Endothelial cell of umbilical vein (primary cell): ENCODE measurements at regions not wholly inside any gene's neighbourhood (a gene's known extent, or its start where the extent isn't known, plus 50 kb on each side); places are given as distances from the start of the nearest gene placed in this dataset.

ENCODE experiments used
- BruUV-seq: library from RNA; stranded (reverse); fragments of 400-500 nt; replicated peaks from 2 replicates; lab custom pipeline; 2021; lab: Mats Ljungman, UMichigan
- CTCF ChIA-PET: fragments of 300-600, 350-600 bp; sonication (Branson Sonifier 250); formaldehyde crosslinking; loops from one replicate; lab custom pipeline; 2021; ENCODE audit warnings: antibody characterized with exemption, inconsistent platforms; lab: Charles Lee
- POLR2A ChIA-PET: fragments of 300-600, 350-600 bp; sonication (Branson Sonifier 250); formaldehyde crosslinking; loops from one replicate; lab custom pipeline; 2021; ENCODE audit warnings: antibody characterized with exemption, inconsistent platforms; lab: Charles Lee
- DNase-seq: peaks from one replicate; pipeline ENCODE4 v3.0.0-alpha.2; 2011; ENCODE audit warnings: low read depth, low spot score
- FAIRE-seq: peaks from 2 replicates; lab custom pipeline; 2011; peaks lifted over from hg19 to GRCh38; lab: Jason Lieb, UNC
- H2AFZ ChIP-seq: 2 replicates; pipeline ENCODE4 v1.6.0; 2012; ENCODE audit warnings: low read depth, low read length, control low read depth, inconsistent platforms
- H3K27ac ChIP-seq: 2 replicates; pipeline ENCODE4 v1.5.1; 2011; ENCODE audit warnings: low read depth, mild to moderate bottlenecking, control low read depth, low read length, moderate library complexity; ENCODE audit not compliant: insufficient read depth
- H3K27me3 ChIP-seq, 2 experiments: 2 replicates each; pipeline versions ENCODE4 v1.6.0 to v1.6.1; 2011; ENCODE audit warnings: low read length in 2 of 2, mixed read lengths in 1 of 2; ENCODE audit not compliant: control insufficient read depth in 2 of 2, insufficient read depth in 2 of 2
- H3K36me3 ChIP-seq, 2 experiments: 2 replicates in 1 of 2; 3 replicates in 1 of 2; pipeline ENCODE4 v1.5.1; 2011; ENCODE audit warnings: low read length in 2 of 2, mild to moderate bottlenecking in 1 of 2, moderate library complexity in 1 of 2; ENCODE audit not compliant: control insufficient read depth in 2 of 2, insufficient read depth in 2 of 2; ENCODE audit errors: extremely low read depth in 1 of 2
- H3K4me1 ChIP-seq: 3 replicates; pipeline ENCODE4 v1.5.1; 2011; ENCODE audit warnings: mild to moderate bottlenecking, low read length; ENCODE audit not compliant: control insufficient read depth, insufficient read depth; ENCODE audit errors: extremely low read depth
- H3K4me2 ChIP-seq: 2 replicates; pipeline ENCODE4 v1.6.1; 2011; ENCODE audit warnings: low read length, control low read depth, mixed read lengths; ENCODE audit not compliant: insufficient read depth
- H3K4me3 ChIP-seq, 3 experiments: fragments of 200-600 bp in 1 of 3; sonication (generic), shearing (Covaris generic) in 1 of 3; replicated peaks in 1 of 3; 2 replicates each; pipeline ENCODE4 v1.5.1; 2011 to 2016; ENCODE audit warnings: control low read depth in 3 of 3, low read length in 3 of 3, mild to moderate bottlenecking in 2 of 3, inconsistent platforms in 1 of 3, low read depth in 1 of 3, moderate library complexity in 1 of 3; ENCODE audit not compliant: insufficient read depth in 1 of 3
- H3K79me2 ChIP-seq: 2 replicates; pipeline ENCODE4 v1.6.0; 2012; ENCODE audit warnings: low read length, inconsistent platforms; ENCODE audit not compliant: control insufficient read depth, insufficient read depth
- H3K9ac ChIP-seq: replicated peaks from 2 replicates; pipeline ENCODE3; 2011; ENCODE audit warnings: low read length, control low read depth; ENCODE audit not compliant: insufficient read depth; ENCODE audit errors: extremely low read depth
- H3K9me1 ChIP-seq: replicated peaks from 3 replicates; pipeline ENCODE4 v1.6.0; 2011; ENCODE audit warnings: mild to moderate bottlenecking, low read length; ENCODE audit not compliant: control insufficient read depth, insufficient read depth; ENCODE audit errors: extremely low read depth
- H3K9me3 ChIP-seq: replicated peaks from 2 replicates; pipeline ENCODE4 v1.5.1; 2012; ENCODE audit warnings: low read length, inconsistent platforms; ENCODE audit not compliant: control insufficient read depth, insufficient read depth
- H4K20me1 ChIP-seq: replicated peaks from 2 replicates; pipeline ENCODE3; 2011; ENCODE audit warnings: mild to moderate bottlenecking, low read length; ENCODE audit not compliant: control insufficient read depth, insufficient read depth; ENCODE audit errors: extremely low read depth
- CTCF ChIP-seq, 2 donors: IDR thresholded peaks; 1 replicate in 1 of 2; 2 replicates in 1 of 2; pipeline ENCODE4 v1.5.1; 2011; ENCODE audit warnings: low read length in 2 of 2, mild to moderate bottlenecking in 2 of 2, moderate library complexity in 2 of 2, control low read depth in 1 of 2, inconsistent platforms in 1 of 2, low read depth in 1 of 2; ENCODE audit not compliant: insufficient read depth in 1 of 2; ENCODE audit errors: extremely low read depth in 1 of 2
- EZH2 ChIP-seq: IDR thresholded peaks from 2 replicates; pipeline ENCODE4 v1.6.1; 2012; ENCODE audit warnings: borderline replicate concordance, low read depth, mild to moderate bottlenecking, moderate library complexity, low read length, inconsistent platforms; ENCODE audit not compliant: severe bottlenecking
- FOS ChIP-seq: IDR thresholded peaks from 2 replicates; pipeline ENCODE4 v1.6.1; 2011; ENCODE audit warnings: mild to moderate bottlenecking, low read length, moderate library complexity, borderline replicate concordance; ENCODE audit not compliant: insufficient read depth
- JUN ChIP-seq: IDR thresholded peaks from 2 replicates; pipeline ENCODE4 v1.6.1; 2011; ENCODE audit warnings: borderline replicate concordance, low read depth; ENCODE audit not compliant: insufficient read length, insufficient read depth
- POLR2A ChIP-seq: IDR thresholded peaks from 2 replicates; pipeline ENCODE4 v1.6.1; 2012; ENCODE audit warnings: low read depth, mild to moderate bottlenecking, control low read depth, low read length
- POLR2AphosphoS5 ChIP-seq: IDR thresholded peaks from 2 replicates; pipeline ENCODE4 v1.6.1; 2012; ENCODE audit warnings: low read depth, mild to moderate bottlenecking, control low read depth, low read length, moderate library complexity; ENCODE audit not compliant: insufficient read depth
- dilution Hi-C: fragments of 300-500 bp; cut with MboI; formaldehyde crosslinking; loops from one replicate; pipeline ENCODE4 v1.15.0; 2019; ENCODE audit warnings: low sequenced_read_pairs; ENCODE audit not compliant: extremely low pct_ligation_motif_present
- intact Hi-C: fragments of 100-400 bp; cut with micrococcal nuclease; formaldehyde crosslinking; loops from one replicate; pipeline ENCODE4 v1.10.0; 2022

GRCh38 chr7:125025620-125026019 is 96.0 kb upstream of the POT1 start:
- H2AFZ ChIP-seq, result no peak overlapping the region
- dilution Hi-C loops, result no loop called here
- no peak overlapping the region for H3K4me3 ChIP-seq
- H3K27ac ChIP-seq, result no peak overlapping the region
- no peaks in the 10 kb centered on the region for H3K36me3 ChIP-seq
- FAIRE-seq (no peak), DNase-seq (no peak)
- H3K79me2 ChIP-seq, result no peaks in the 10 kb centered on the region
- no peaks in the 10 kb centered on the region for H3K4me1 ChIP-seq
- H3K4me2 ChIP-seq, result no peak overlapping the region
- ChIA-PET CTCF (no interaction called here), POLR2A (no interaction called here)
- no peak overlapping the region for H3K9ac ChIP-seq
- no peaks in the 10 kb centered on the region for H3K9me3 ChIP-seq
- no peaks in the 10 kb centered on the region for H4K20me1 ChIP-seq
- no peaks in the 10 kb centered on the region for H3K27me3 ChIP-seq
- intact Hi-C loops, result no loop called here
- TF ChIP-seq POLR2A, result no peak
- no peak for TF ChIP-seq EZH2
- no peak for TF ChIP-seq CTCF (IDR thresholded peaks at IDR 0.05; ENCODE audit: extremely low read depth in 1 of 2, insufficient read depth in 1 of 2, low read depth in 1 of 2, low read length in 2 of 2)
- H3K9me1 ChIP-seq, result no peaks in the 10 kb centered on the region
- BruUV-seq, result no TSS peak

- POLR2A ChIA-PET, result no interaction called here
- CTCF ChIA-PET, result no interaction called here
Measured at GRCh38 chr7:125020801-125021200, 91.2 kb upstream of the POT1 start.

More at GRCh38 chr7:125020801-125021200, 91.2 kb upstream of the POT1 start:
- H4K20me1 ChIP-seq, result no peaks in the 10 kb centered on the region
- no peak overlapping the region for H3K27ac ChIP-seq
- no peaks in the 10 kb centered on the region for H3K79me2 ChIP-seq
- no peaks in the 10 kb centered on the region for H3K36me3 ChIP-seq
- DNase-seq, result no peak
- no peak for FAIRE-seq
- no peaks in the 10 kb centered on the region for H3K9me1 ChIP-seq
- H3K4me1 ChIP-seq, result no peaks in the 10 kb centered on the region
- no peaks in the 10 kb centered on the region for H3K9me3 ChIP-seq
- H2AFZ ChIP-seq, result no peak overlapping the region
- no peak overlapping the region for H3K4me3 ChIP-seq
- dilution Hi-C loops (no loop called here), intact Hi-C loops (no loop called here)
- no peak overlapping the region for H3K9ac ChIP-seq
- no TSS peak for BruUV-seq
- no peak for TF ChIP-seq JUN
- TF ChIP-seq FOS, result no peak
- TF ChIP-seq POLR2AphosphoS5, result no peak
- no peak overlapping the region for H3K4me2 ChIP-seq
- H3K27me3 ChIP-seq, result no peaks in the 10 kb centered on the region
